Uterus (tissue), 3 donors: ENCODE measurements at regions not wholly inside any gene's neighbourhood (a gene's known extent, or its start where the extent isn't known, plus 50 kb on each side); places are given as distances from the start of the nearest gene placed in this dataset.

Source experiments
- DNase-seq, 2 donors: peaks; one replicate each; pipeline ENCODE4 v3.0.0-alpha.2; 2019 to 2020
- H3K27ac ChIP-seq, 2 donors: fragments of 200-600 bp; sonication (generic); 1 replicate in 1 of 2; 2 replicates in 1 of 2; pipeline ENCODE4 v1.5.1; 2016 to 2018
- H3K27me3 ChIP-seq, 2 donors: fragments of 200-600 bp; sonication (generic); one replicate each; pipeline ENCODE4 v1.5.1; 2018 to 2019; ENCODE audit warnings: control low read depth in 1 of 2
- H3K36me3 ChIP-seq, 2 donors: fragments of 200-600 bp; sonication (generic); one replicate each; pipeline ENCODE4 v1.5.1; 2019; ENCODE audit warnings: control low read depth in 1 of 2
- H3K4me1 ChIP-seq, 2 donors: fragments of 200-600 bp; sonication (generic); one replicate each; pipeline ENCODE4 v1.5.1; 2018 to 2019; ENCODE audit warnings: control low read depth in 1 of 2
- H3K4me3 ChIP-seq, 2 donors: fragments of 200-600 bp; sonication (generic); 1 replicate in 1 of 2; 2 replicates in 1 of 2; pipeline ENCODE4 v1.5.1; 2018 to 2019; ENCODE audit warnings: mild to moderate bottlenecking in 1 of 2
- H3K9me3 ChIP-seq, 2 donors: fragments of 200-600 bp; sonication (generic); one replicate each; pipeline ENCODE4 v1.5.1; 2019; ENCODE audit warnings: control low read depth in 1 of 2
- POLR2A ChIP-seq, 2 donors: fragments of 450-650 bp; IDR thresholded peaks; one replicate each; pipeline ENCODE4 v1.6.1; 2016; ENCODE audit warnings: antibody characterized with exemption in 2 of 2, mild to moderate bottlenecking in 1 of 2, moderate library complexity in 1 of 2
- intact Hi-C: fragments of 100-400 bp; cut with DNase I; formaldehyde crosslinking; loops from one replicate; pipeline ENCODE4 v1.15.1; 2023; ENCODE audit warnings: low total_unique reads
- TF ChIP-seq, protein P1 (sequence below), 4 experiments: fragments of 200-600 bp in 2 of 4; fragments of 450-650 bp in 2 of 4; sonication (generic) in 2 of 4; IDR thresholded peaks; one replicate each; pipeline ENCODE4 v1.5.1; 2016 to 2019; ENCODE audit warnings: antibody characterized with exemption in 4 of 4, mild to moderate bottlenecking in 2 of 4, moderate library complexity in 1 of 4
- donor health status: DM: yes; HTN: yes; CAD: no.

DNA sequence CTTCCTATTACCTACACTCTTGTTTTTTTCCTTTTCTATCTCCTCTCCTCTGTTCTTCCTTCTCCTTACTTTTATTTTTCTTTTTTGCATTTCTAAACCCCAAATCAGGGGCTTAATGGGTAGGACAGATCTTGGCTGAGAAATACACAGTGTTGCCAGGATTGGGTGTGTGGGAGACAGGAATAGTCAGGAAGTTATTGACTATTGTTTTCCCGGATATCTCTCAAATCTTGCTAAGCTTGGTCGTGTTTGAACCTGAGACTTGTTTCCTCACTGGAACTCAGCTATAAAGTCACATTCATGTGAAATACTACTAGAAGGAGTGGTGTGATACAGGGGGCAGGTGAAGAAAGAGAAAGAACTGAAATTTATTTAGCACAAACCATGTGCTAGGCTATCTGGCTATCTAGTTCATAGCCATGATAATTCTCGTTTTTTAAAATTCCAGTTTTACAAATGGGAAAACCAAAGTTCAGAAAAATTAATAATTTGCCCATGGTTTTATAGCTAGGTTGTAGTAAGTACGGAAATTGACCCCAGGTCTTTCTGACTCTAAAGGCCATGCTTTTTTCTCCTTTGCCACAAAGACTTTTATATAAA, 343.2 kb upstream of the UMPS start:
- H3K9me3 ChIP-seq = no peaks in the 10 kb centered on the region
- intact Hi-C loops = no loop called here
- H3K27ac ChIP-seq = no peak overlapping the region
- no peak for DNase-seq
- H3K36me3 ChIP-seq = no peaks in the 10 kb centered on the region
- no peak overlapping the region for H3K4me3 ChIP-seq
- no peaks in the 10 kb centered on the region for H3K27me3 ChIP-seq
- no peaks in the 10 kb centered on the region for H3K4me1 ChIP-seq
- no peak for TF ChIP-seq POLR2A (IDR thresholded peaks at IDR 0.05)
- TF ChIP-seq, protein P1, sequence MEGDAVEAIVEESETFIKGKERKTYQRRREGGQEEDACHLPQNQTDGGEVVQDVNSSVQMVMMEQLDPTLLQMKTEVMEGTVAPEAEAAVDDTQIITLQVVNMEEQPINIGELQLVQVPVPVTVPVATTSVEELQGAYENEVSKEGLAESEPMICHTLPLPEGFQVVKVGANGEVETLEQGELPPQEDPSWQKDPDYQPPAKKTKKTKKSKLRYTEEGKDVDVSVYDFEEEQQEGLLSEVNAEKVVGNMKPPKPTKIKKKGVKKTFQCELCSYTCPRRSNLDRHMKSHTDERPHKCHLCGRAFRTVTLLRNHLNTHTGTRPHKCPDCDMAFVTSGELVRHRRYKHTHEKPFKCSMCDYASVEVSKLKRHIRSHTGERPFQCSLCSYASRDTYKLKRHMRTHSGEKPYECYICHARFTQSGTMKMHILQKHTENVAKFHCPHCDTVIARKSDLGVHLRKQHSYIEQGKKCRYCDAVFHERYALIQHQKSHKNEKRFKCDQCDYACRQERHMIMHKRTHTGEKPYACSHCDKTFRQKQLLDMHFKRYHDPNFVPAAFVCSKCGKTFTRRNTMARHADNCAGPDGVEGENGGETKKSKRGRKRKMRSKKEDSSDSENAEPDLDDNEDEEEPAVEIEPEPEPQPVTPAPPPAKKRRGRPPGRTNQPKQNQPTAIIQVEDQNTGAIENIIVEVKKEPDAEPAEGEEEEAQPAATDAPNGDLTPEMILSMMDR (IDR thresholded peaks at IDR 0.05) = no peak

DNA sequence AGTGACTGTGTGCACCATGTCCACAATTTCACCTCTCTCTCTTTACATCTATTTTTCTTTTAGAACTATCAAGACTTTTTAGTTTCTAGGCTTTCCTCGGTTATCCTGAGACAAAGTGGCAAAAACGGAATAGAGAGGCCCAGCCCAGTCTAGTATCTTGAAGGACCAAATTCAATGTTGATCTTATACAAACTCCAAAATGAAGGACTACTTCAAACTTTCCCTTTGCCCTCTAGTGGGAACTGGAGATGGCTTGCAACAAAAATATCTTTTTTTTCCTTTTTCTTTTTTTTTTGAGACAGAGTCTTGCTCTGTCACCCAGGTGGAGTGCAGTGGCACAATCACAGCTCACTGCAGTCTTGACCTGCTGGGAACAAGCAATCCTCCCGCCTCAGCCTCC, 338.5 kb upstream of the UMPS start:
- Histone ChIP-seq H3K27me3 (no peaks in the 10 kb centered on the region), H3K36me3 (no peaks in the 10 kb centered on the region), H3K9me3 (no peaks in the 10 kb centered on the region), H3K4me3 (no peak overlapping the region), H3K27ac (no peak overlapping the region), H3K4me1 (no peaks in the 10 kb centered on the region)
- TF ChIP-seq POLR2A (IDR thresholded peaks at IDR 0.05) = no peak
- TF ChIP-seq, protein P1 (IDR thresholded peaks at IDR 0.05) = no peak
- intact Hi-C loops = no loop called here
- no peak for DNase-seq

DNA sequence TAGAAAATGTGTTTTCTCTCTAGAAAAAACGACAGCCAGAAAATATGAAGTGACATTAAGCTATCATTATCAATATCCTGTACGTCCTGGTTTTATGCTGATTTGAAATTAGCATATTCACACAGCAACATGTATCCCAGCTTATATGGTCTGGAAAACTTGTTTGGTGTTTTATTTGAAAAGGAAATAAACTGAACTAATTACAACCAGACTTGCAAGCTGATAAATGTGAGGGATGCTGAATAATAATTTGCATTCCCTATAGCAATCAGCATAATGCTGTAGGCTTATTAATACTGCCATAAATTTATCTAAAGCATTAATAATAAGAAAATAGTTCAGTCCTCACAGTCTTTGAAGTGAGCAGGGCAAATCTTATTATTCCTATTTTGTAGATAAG, 336.9 kb upstream of the UMPS start:
- Histone ChIP-seq H3K9me3 (no peaks in the 10 kb centered on the region), H3K36me3 (no peaks in the 10 kb centered on the region)

DNA sequence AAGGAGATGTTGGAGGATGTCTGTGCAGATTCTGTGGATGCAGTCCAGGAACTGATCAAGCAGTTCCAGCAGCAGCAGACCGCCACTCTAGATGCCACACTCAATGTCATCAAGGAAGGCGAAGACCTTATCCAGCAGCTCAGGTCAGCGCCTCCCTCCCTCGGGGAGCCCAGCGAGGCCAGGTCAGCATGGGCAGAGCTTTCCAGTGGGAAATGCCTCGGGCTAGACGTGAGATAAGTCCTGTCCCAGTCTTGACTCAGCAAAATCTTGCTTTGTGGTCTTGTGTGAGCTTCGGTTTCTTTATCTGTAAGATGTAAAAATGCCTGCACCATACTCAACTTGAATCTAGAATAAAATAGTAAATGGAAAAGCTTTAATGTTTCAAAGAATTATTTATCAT, 335.1 kb upstream of the UMPS start:
- no peak for TF ChIP-seq POLR2A (IDR thresholded peaks at IDR 0.05)
- TF ChIP-seq, protein P1 (IDR thresholded peaks at IDR 0.05) = no peak
- Histone ChIP-seq H3K4me3 (no peak overlapping the region), H3K9me3 (no peaks in the 10 kb centered on the region), H3K36me3 (no peaks in the 10 kb centered on the region), H3K4me1 (no peaks in the 10 kb centered on the region), H3K27ac (no peak overlapping the region), H3K27me3 (no peaks in the 10 kb centered on the region)
- intact Hi-C loops = no loop called here
- DNase-seq = no peak

More for the DNA sequence above, 336.9 kb upstream of the UMPS start:
- no peaks in the 10 kb centered on the region for H3K27me3 ChIP-seq
- TF ChIP-seq, protein P1 (IDR thresholded peaks at IDR 0.05) = no peak
- TF ChIP-seq POLR2A (IDR thresholded peaks at IDR 0.05) = no peak
- no peak overlapping the region for H3K27ac ChIP-seq
- no peak for DNase-seq
- no peak overlapping the region for H3K4me3 ChIP-seq
- intact Hi-C loops = no loop called here
- H3K4me1 ChIP-seq = no peaks in the 10 kb centered on the region

DNA sequence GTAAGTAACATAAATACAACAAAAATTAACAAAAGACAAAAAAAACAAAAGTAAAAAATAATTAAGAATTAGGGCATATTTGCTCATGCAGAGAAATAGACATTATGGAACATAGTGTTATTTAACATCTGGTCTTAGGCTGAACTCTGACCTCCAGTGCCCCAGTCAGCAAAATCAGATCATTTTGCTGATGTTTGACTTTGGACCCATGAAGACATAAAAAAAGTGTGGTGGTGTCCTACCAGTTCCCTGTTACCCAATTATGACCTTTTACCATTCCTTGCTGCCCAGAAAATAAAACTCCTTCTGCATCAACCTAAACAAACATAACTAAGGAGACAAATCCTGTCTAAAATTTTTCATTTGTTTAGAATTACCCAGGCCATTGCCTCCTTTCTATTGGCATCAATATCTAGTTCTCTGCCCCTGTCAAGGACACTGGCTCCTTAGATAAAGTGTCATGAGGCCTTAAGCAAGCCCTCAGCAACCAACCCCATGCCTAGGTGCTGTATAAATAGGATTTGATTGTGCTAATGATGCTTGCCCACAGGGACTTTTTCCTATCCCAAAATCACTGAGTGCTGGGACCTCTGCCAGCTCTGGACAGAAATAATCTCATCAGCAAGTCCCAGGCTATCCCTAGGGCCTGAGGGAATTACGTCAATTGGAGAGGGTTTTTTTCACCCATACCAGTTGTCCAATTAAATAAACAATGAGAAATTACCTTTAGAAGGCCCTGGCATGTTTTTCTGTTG, 334.5 kb upstream of the UMPS start:
- DNase-seq = peak; percentile 32 to 33
- no peaks in the 10 kb centered on the region for H3K36me3 ChIP-seq
- no peak overlapping the region for H3K4me3 ChIP-seq
- H3K27ac ChIP-seq = peak overlapping the region in 1 of 2 donors; percentile 49
- TF ChIP-seq POLR2A (IDR thresholded peaks at IDR 0.05) = no peak
- TF ChIP-seq, protein P1 (IDR thresholded peaks at IDR 0.05) = no peak
- H3K9me3 ChIP-seq = no peaks in the 10 kb centered on the region
- no peaks in the 10 kb centered on the region for H3K4me1 ChIP-seq
- no peaks in the 10 kb centered on the region for H3K27me3 ChIP-seq
- intact Hi-C loops = no loop called here
